GM18502 (cell line): ENCODE measurements at regions not wholly inside any gene's neighbourhood (a gene's known extent, or its start where the extent isn't known, plus 50 kb on each side); places are given as distances from the start of the nearest gene placed in this dataset.

ENCODE experiments used
- ATAC-seq: cut with Tn5 transposase; IDR thresholded peaks from one replicate; pipeline ENCODE4 v1.9.1; 2021; ENCODE audit warnings: mild to moderate bottlenecking; ENCODE audit not compliant: unreplicated experiment, poor library complexity

DNA sequence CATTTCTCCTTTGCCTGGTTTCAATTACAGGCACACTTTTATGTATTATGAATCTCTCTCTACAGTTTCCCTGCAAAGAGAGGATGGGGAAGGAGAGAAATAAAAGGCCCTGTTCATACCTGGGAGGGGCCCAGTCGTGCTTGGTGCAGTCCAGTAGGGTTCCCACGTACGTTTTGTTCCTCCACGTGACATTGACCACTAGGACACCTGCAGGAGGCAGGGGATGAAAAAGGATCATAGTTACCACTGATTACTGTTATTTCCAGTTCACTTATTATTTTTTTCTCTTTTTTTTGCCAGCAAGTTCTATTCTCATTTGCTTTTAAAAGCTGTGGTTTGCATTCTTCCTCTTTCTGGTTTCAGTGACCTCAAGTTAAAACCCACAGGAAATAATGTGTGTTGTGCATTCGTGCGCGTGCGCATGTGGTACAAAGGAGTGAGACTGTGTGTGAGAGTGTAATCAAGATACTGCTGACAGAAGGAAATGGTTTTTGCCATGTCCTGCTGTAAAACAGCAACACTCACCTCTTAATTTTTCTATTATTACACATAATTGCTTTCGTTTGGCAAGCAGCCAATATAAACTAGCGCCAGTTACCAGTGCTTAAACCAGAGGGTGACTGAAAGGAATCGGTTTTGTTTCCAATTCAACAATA lies 96.8 kb downstream of the ZNF608 start:
- ATAC-seq = peak; percentile 81

DNA sequence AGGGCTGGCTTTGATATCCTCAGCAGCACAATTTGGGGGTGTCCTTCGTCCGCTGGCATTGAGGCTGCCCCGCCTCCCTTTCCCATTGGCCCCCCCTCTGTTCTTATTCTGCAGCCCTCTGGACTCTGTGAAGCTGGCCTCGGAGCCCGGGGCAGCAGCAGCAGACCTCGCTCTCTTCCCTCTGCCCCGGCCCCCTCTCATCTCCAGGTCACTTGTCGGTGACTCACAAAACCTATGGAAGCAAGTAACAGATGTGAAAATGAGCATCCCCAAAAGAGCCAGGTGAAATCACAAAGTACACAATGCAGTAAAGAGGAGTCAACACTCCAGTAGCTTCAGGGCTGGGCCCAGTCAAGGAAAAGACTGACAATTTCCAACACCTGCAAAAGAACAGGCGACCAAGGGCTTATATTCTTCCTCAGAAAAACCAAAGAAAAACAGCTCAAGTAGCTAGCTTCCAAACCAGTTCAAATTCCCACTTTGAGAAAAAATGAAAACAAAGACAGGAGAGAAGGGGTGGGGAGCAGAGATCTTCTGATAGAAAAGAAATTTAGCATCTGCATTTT lies 97.5 kb downstream of the ZNF608 start:
- ATAC-seq = no peak

DNA sequence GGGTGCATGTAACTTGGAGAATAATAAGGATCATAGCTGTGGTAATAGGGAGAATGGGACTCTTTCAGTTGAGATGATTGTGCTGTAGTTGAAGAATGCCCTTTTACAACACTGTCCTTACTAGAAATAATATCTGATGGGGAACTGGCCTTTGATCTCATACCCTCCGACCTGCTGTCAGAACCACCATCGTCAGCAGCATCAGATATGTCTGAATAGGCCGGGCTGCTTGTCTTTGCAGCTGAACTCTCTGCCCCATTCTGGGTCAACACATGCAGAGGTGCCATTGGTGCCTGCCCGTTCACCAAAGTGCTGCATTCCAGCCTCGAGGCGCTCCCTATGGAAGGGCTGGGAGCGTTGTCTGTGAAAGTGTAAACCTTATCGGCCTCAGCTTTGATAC lies 99.1 kb downstream of the ZNF608 start:
- ATAC-seq = no peak

DNA sequence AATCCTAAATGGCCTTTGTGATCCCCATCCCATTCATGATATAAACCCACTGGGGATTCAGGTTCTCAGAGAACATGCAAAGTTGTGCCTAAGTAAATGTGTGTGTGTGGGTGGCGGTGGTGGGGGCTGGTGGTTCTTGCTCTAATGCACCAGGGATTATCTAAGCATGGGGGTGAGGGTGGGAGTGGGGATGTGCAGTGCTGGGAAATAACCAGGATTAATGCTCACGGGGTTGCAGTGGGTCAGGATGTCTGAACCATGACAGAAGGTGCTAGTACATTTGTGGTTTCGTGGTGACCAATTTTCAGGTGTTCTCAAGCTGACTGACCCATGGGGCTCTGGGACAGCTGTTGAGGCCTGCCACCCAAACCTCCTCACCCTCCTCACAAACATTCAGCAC lies 101.0 kb downstream of the ZNF608 start:
- no peak for ATAC-seq

DNA sequence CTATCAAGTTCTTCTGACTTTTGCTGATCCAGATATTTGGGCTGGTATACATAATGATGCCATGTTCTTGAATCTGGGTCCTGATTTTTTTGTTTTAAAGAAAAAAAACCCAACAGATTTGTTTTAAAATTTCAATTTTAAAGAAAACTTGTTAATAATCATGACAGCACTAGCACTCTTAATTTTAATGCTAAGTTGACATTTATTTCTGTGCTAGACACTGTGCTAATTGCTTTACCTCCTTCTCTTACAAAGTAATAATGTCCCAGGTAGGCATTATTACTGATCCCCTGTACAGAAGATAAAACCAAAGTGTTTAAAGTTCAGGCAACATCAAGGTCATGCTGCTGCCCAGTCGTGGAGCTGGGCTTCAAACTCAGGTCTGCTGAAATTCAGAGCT lies 101.9 kb downstream of the ZNF608 start:
- no peak for ATAC-seq

DNA sequence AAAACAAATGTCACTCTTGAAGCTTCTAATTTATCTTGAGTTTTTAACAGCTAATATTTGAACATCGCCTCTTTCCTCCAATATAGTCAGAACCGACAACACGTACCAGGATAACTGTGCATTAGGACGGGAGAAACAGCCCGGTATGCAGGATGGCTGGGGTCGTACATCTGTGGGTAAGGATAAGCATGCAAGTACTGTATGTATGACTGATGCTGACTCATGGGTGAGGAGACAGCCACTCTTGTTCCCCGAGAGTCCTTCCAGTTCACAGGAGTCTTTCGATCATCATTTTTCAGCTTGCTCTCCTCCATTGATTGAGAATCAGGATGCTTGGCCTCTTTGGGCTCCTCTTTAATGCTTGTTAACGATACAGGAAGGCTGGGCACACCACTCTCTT lies 102.3 kb downstream of the ZNF608 start:
- ATAC-seq = no peak

DNA sequence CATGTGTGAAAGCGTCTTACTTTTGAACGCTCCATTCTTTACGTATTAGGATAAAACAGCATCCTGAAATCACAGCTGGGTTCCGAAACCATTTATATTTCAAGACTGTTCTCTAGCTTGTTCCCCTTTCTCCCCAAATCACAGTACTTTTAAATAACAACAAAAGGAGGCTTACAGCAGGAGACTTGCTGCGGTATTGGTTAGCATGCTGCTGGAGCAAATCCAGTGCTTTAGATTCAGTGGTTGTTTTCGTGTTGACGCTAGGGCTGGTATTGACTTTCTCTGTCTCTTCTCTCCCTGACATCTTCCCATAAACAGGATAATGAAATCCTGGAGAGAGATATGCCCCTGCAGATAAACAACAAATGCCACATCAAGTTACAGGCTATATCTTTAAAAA lies 103.1 kb downstream of the ZNF608 start:
- ATAC-seq = no peak

DNA sequence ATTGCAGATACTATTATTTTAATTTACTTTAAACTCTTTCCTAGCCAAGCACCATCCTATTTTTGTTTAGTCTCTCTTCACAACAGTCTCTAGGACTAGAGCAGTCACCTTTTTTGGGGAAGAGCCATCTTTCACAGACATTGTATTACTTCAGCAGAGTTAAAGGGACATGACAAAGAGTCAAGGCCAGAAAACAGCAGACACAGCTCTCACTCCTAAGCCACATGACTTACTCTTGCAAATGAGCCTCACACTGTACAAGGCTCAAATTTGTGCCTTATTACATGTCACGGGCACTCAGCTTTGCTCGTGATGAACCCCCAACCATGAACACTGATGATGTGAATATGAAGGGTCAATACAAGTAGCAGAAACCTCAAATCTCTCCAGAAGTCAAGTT lies 104.3 kb downstream of the ZNF608 start:
- ATAC-seq = peak; percentile 55

DNA sequence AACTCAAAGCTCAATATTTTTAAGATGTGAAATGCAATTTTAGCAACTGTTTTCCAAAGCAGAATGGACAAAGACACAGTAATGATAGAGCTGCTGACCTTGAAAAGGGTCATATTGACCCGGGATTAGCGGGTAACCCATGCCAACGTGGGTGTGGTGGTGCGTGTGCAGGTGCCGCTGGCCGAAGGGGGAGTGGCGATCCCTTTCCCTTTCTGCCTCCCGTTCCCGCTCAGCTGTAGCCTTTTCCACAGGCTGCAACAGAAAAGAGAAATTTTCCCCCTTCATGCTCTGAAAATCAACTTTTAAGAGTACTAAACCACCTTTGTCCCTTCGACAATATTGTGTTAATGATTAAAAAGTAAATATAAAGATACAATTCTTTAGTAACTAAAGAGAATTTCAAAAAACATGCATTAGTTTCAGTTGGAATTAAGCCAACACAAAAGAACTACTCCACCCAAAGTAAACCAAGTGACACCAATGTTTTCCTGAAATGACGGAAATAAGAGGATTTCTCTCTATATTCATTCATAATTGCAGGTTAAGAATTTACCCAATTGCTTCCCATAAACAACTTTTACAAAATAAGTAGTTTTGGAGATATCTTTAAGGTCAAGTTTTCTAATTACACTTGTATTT lies 105.2 kb downstream of the ZNF608 start:
- ATAC-seq = no peak

DNA sequence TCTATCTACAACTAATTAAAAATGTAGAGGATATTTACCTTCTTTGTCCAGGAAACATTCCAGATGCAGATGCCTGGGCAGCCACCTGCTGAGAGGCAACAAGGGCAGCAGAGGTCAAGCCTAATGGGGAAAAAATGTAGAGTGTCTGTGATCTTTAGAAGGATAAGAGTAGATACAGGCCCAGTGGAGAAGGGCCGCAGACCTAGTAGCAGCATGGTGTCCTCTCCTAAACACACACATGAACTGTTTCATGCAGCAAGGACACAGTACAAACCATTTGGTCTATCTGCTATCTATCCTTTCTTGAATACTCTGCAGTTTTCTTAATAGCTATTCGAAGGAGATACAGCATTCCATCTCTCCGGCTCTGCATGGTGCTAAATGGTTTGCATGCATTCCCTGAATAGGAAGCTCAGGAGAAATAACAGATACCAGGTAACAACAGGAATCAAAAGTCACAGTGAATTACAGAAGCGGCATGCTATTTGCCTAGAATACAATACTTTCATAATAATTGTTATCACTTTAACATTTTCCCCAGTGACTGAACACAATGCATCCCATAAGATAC lies 107.3 kb downstream of the ZNF608 start:
- ATAC-seq = no peak

DNA sequence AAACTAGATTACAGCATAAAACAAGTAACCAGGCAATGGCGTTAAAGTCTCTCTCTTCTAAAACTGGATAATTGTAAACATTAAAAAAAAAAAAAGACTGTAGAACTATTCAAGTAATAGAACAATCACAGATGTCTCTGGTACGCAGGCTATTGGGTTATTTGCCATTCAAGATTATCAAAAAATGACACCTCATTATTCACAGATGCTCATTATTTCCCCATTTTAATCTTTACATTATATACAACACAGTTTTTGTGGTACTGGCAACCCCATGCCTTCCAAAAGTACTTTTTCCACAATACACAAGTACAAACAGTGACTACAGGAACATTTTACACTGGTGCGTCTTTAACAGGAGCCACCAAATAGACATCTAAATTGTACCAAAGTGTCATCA lies 109.4 kb downstream of the ZNF608 start:
- ATAC-seq = no peak

DNA sequence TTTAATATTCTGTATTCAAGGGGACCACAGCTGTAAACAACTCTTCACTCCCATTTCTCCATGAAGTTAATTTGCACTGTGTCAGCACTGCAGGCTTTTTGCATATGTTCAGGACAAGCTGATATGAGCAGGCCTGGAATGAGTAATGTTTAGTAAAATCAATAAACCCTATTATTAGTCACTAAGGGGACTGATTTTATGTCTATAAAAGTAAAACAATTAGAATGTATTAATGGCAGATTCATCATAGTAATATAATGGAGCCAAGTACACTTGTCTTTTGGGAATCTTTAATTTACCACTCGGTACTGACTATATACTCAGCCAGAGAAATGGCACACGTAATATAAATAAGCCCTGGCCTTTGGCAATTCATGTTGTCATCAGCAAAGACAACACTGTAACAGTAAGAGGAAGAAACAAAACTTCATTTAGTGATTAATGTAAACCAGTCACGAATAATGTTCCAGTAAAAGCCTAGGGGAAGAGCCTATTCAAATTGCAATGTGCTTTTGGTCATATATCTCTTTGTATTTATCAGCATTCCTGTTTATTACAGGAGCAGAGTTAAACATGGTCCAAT lies 111.6 kb downstream of the ZNF608 start:
- ATAC-seq = peak; percentile 43

DNA sequence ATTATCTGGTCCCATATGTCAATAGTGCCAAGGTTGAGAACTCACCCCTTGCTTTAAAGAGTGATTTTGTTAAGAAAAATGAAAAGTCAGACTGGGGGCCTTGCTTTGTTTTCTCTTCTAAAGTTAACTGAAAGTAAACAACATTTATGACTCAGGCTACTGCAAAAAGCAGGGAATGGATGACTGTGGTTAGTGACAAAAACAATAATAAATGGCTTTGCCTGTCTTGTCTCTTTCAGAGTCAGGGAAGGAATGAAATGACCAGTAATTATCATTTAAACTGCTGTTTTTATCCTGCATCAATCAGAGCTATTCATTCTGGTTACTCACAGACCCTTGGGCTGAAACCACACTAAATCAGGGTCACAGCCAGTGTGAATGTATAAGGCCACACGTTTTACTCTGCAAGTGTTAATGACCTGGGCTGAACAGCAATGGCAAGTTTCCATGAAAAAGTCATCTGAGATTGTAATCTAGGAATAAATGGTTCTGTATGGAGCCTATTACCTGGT lies 112.2 kb downstream of the ZNF608 start:
- ATAC-seq = no peak

DNA sequence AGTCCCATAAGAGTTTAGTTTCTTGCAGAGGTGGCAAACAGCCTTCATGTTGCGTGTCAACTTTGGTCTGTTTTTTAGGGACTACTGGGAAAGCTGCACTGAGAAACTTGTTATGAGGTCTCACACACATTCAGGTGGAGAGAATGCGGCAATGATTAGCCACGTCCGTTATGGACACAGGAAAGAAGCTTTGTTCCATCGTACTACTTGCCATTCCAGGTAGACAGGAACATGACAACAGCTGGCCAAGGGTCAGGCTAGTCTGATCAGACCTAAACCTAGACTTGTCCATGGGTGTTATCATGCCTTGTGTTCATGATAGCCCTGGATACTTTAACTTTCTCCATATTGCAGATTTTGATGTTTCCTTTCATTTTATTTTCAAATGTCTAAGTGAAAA lies 113.2 kb downstream of the ZNF608 start:
- no peak for ATAC-seq

DNA sequence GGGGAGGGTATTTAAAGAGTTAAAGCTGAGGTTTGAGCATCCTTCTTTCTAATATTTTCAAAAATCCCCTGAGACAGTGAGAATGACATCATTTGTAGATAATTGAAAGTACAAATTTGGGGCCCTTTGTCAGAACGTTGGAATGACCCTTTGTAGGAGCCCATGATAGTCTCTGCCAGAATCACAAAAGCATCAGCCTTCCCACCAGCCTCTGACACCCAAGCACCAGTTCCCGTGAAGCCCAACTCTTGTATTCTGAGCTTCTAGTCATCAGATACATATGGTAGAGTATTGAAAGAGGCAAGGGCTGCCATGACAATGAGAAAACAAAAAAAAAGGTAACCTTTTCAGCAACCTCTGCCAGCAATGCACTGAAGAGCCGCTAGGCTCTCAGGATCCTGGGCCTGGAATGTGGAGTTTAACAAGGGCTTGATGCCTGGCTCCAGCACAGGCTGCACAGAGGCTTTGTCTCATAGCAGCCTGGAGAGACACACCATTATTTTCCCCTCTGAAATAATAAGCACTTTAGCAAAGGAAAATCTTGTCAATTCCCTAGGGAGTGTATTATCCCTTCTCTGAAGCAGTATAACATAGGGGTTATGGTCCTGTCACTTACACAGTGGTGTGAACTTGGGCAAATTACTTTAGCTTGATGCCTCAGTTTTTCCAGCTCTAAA lies 114.4 kb downstream of the ZNF608 start:
- ATAC-seq = no peak

DNA sequence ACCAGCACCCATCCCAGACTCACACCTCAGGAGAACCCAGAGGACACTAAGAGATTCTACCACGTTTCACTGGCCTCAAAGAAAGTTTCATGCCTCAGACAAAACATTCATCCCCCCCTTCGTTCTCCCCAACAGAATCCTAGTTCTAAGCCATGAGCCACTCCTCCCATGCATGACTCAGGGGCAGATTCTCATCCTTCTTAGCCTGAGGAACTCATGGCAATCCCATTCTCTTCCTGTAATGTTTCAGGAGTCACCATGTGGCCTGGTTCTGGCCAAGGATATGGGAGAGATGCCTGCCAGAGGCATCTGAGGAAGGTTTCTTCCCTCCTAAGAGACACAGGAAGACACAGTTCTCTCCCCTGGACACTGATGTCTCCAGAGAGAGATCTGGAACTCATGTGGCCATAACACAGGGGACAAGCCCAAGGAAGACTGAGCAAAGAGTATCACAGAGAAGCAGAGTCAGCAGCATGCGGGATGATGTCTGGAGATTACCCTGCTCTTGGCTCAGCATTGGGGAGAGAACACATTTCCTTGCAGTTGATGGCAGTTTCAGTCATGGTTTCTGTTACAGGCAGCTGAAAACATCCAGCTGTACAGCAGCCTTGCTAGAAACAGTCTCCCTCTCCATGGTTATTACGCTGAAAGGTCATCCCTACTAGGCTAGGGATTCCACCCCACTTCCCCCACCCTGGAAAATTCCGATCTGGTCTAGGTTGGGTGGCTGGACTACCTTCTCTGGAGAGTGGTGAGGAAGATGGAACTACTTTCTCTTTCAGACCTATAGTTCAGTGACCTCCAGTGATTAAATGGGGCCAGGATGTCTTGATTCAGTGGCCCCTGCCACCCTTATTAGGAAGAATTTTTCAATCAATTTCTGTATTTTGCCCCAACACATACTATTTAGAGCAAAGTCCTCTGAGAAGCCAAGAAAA lies 115.4 kb downstream of the ZNF608 start:
- peak; percentile 72 for ATAC-seq

DNA sequence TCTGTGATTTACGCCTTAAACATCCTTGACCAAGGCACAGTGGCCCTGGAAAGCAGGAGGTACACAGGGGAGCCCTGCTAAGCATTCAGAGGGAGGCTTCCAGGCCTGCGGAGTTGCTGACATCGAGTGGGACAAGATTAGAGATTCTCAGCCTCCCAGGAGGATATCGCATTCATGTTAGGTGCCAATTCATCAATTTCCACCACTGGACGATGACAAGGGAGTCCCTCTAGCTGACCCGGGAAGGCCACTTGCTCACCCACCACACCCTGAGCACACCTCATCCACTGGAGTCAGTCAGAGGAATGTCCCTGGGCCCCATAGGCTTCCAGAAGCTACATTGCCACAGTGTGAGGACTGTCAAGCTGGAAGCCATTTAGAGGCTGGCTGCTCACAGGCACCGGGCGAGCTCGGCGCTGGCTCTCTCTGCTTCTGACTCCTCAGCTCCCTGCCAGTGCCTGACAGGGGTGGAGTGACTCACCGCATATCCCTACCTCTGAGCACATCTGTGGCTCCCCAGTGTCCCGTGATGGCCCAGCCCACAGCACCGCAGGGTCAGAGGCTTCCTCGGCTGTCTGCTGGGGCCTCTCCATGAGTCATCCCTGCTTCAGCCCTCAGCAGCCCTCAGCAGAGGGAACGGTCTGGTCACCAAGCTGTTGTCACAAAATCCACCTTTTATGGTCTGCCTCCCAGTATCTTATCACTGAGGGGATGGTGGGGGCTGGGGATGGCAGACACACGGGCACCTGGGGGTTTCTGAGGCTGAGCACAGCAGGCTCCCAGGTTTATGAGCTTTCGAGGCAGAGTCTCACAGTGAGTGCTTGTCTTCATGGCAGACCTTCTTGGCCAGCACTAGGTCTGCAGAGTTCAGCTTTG lies 117.5 kb downstream of the ZNF608 start:
- no peak for ATAC-seq

DNA sequence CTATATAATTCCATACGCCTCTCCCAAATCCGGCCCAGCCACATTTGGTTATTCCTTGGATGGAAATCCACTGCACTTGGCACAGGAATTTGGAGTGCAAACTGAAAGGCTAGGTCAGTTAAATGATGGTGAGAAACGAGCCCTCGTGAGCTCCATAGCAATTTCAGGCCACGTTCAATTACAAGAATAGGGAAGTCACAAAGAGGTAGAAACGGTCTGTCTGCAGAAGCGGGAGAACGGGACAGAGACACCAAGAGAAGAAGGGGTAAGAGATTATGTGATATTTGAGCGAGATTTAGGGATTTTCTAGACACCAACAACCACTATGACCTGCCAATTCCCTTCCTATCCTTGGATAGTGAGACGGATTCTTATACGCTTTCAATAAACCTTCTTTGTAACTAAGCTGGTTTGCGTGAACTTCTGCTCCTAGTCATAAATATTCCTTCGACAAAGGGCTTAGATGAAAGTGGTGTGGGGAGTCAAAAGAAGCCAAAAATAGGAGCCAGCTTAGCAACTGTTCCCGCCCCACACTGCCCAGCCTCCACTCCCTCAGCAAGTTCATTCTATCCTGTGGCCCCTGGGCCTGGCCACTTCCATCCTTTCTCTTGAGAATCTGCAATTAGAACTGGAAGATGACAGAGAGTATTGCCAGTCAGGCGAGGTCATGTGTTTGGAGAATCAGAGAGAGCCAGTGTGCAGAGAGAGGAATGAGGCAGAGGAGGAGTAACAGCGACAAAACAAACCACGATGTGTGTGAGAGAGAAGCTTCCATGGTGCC lies 118.4 kb downstream of the ZNF608 start:
- no peak for ATAC-seq
